Type B pancreatic cell (in vitro differentiated cells): ENCODE measurements at regions not wholly inside any gene's neighbourhood (a gene's known extent, or its start where the extent isn't known, plus 50 kb on each side); places are given as distances from the start of the nearest gene placed in this dataset.

ENCODE experiments used
- DNase-seq: peaks from one replicate; pipeline ENCODE4 v3.0.0; 2021; ENCODE audit warnings: mixed read lengths; ENCODE audit not compliant: unreplicated experiment; ENCODE audit errors: extremely low spot score
- H3K27ac Mint-ChIP-seq: 2 replicates; pipeline ENCODE4 v1.8.0; 2021; ENCODE audit warnings: mild to moderate bottlenecking, mixed read lengths
- H3K27me3 Mint-ChIP-seq: 2 replicates; pipeline ENCODE4 v1.8.0; 2021; ENCODE audit warnings: mixed read lengths
- H3K36me3 Mint-ChIP-seq: 2 replicates; pipeline ENCODE4 v1.8.0; 2021; ENCODE audit warnings: mixed read lengths
- H3K4me1 Mint-ChIP-seq: one replicate; pipeline ENCODE4 v1.8.0; 2021; ENCODE audit warnings: mixed read lengths; ENCODE audit not compliant: unreplicated experiment
- H3K4me3 Mint-ChIP-seq: 2 replicates; pipeline ENCODE4 v1.8.0; 2021; ENCODE audit warnings: mild to moderate bottlenecking, mixed read lengths
- H3K9me3 Mint-ChIP-seq: 2 replicates; pipeline ENCODE4 v1.8.0; 2021; ENCODE audit warnings: mixed read lengths
- TF ChIP-seq, protein P1 (sequence below): fragments of 200-600 bp; sonication (generic); conservative IDR thresholded peaks from 2 replicates; pipeline ENCODE4 v1.5.0; 2021; ENCODE audit warnings: antibody characterized with exemption, mild to moderate bottlenecking

DNA sequence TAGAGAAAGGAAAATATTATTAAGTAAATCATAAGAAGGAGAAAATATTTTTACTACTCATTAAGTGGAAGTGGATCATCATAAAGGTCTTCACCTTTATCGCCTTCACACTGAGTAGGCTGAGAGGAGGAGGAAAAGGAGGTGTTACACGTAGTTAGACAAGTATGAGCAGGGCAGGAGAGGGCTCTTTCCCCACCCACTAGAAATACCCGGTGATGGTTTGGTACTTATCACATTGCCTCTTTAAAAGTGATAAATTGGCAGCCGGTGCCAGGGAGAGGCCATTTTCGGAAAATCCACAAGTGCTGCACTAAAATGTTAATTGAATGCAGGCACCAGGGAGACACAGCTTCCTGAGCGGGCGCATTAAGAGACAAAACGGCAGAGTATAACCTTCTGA is 598.7 kb upstream of the SOX11 start:
- DNase-seq: no peak
- Mint-ChIP-seq H3K9me3 (no peaks in the 10 kb centered on the region), H3K36me3 (no peaks in the 10 kb centered on the region), H3K4me1 (peaks cover 4% of the 10 kb centered on the region), H3K4me3 (no peak overlapping the region), H3K27me3 (no peaks in the 10 kb centered on the region), H3K27ac (no peak overlapping the region)
- TF ChIP-seq, protein P1, sequence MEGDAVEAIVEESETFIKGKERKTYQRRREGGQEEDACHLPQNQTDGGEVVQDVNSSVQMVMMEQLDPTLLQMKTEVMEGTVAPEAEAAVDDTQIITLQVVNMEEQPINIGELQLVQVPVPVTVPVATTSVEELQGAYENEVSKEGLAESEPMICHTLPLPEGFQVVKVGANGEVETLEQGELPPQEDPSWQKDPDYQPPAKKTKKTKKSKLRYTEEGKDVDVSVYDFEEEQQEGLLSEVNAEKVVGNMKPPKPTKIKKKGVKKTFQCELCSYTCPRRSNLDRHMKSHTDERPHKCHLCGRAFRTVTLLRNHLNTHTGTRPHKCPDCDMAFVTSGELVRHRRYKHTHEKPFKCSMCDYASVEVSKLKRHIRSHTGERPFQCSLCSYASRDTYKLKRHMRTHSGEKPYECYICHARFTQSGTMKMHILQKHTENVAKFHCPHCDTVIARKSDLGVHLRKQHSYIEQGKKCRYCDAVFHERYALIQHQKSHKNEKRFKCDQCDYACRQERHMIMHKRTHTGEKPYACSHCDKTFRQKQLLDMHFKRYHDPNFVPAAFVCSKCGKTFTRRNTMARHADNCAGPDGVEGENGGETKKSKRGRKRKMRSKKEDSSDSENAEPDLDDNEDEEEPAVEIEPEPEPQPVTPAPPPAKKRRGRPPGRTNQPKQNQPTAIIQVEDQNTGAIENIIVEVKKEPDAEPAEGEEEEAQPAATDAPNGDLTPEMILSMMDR: no peak

DNA sequence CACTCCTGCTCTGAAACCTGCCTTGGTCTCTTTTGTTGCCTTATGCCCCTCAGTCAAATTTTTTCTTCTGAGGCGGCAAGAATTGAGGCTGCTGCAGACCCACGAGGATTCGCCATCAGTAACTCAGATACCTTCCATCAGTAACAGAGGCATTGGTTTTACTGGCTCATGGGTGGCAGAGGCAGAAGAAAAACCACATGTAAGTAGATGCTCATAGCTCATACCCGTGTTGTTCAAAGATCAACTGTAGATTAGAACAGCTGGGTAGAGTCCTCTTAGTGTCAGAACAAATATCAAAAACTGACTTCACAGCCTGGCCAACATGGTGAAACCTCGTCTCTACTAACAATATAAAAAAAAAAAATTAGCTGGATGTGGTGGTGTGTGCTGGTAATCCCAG is 598.0 kb upstream of the SOX11 start:
- no peaks in the 10 kb centered on the region for H3K36me3 Mint-ChIP-seq

DNA sequence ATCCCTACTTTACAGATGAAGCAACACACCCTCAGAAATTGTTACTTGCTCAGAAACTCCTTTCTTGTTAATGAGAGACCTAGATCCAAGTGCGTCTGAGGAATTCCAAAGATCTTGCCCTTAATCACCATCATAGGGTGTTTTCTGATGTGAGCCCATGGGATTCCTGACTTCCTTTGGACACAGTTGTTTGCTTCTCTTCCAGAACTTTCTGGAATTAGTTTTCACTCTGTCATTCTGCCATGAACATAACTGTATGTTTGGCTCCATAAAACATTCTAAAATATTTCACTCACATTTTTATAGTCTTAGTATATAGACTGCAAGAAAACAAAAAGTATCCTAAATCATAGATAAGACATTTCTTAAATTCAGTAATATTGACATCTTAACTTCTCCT is 593.9 kb upstream of the SOX11 start:
- H3K4me3 Mint-ChIP-seq: no peak overlapping the region
- TF ChIP-seq, protein P1: no peak
- DNase-seq: no peak
- H3K27me3 Mint-ChIP-seq: no peaks in the 10 kb centered on the region
- H3K9me3 Mint-ChIP-seq: no peaks in the 10 kb centered on the region
- peaks cover 4% of the 10 kb centered on the region for H3K4me1 Mint-ChIP-seq
- H3K27ac Mint-ChIP-seq: no peak overlapping the region
- H3K36me3 Mint-ChIP-seq: no peaks in the 10 kb centered on the region

More for the DNA sequence above, 598.0 kb upstream of the SOX11 start:
- H3K4me3 Mint-ChIP-seq: no peak overlapping the region
- no peak for DNase-seq
- H3K4me1 Mint-ChIP-seq: peaks cover 4% of the 10 kb centered on the region
- no peaks in the 10 kb centered on the region for H3K27me3 Mint-ChIP-seq
- H3K9me3 Mint-ChIP-seq: no peaks in the 10 kb centered on the region
- H3K27ac Mint-ChIP-seq: no peak overlapping the region
- TF ChIP-seq, protein P1: no peak

DNA sequence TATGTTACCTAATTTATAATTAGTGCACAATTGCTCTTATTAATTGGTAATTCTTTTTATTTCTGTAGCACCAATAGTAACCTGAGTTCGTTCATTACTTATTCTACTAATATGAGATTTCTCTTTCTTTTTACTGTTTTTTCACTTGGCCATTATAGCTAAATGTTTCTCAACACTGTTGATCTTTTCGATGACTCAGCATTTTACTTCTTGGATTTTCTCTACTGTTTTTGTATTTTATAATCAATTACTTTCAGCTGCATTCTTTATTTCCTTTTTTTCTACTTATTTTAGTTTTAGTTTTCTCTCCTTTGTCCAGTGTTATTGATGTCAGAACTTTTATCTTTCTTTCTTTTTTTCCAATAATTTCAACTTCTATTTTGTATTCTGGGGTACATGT is 589.4 kb upstream of the SOX11 start:
- no peak for DNase-seq
- Mint-ChIP-seq H3K27me3 (no peaks in the 10 kb centered on the region), H3K9me3 (no peaks in the 10 kb centered on the region), H3K4me1 (peaks cover under 1% of the 10 kb centered on the region), H3K4me3 (no peak overlapping the region), H3K27ac (no peak overlapping the region), H3K36me3 (no peaks in the 10 kb centered on the region)
- TF ChIP-seq, protein P1: no peak

DNA sequence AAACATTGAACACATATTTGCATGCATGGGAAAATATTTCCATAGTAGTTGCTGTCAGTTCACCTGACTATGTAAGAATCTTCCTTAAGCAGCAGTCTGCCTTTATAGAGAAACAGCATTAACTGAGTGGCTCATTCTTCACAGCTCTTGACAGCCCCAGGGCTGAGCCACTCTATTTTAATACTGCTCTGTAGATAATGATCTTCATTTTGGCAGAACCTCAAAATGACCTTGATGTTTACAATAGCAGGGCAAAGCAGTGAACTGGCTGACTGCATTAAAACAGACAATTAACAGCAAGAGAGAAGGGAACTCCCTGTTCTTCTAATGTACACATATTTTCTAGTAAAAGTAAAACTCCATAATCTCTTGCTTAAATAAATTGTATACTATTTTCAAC is 580.6 kb upstream of the SOX11 start:
- Mint-ChIP-seq H3K4me3 (peak overlapping the region; percentile 9), H3K27ac (no peak overlapping the region), H3K36me3 (peaks cover 9% of the 10 kb centered on the region), H3K27me3 (no peaks in the 10 kb centered on the region), H3K4me1 (peaks cover 6% of the 10 kb centered on the region), H3K9me3 (peaks cover 16% of the 10 kb centered on the region)
- TF ChIP-seq, protein P1: no peak
- no peak for DNase-seq

DNA sequence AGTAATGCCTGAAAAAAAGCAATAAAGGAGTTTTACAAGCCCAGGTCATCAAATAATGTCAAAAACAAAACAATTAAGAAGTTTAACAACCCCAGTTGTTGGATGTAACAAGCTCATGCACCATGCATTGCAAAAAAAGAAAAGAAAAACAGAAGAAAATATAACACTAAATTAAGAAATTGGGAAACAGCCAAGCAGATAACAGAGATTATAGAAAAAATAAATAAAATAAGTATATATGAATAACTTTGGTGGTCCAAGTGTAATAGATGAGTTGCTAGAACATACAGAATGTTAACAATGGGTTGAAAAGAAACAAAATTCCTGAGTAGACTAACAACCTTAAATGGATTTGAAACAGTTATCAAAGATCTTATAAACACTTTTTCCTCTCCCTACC is 573.1 kb upstream of the SOX11 start:
- no peak overlapping the region for H3K27ac Mint-ChIP-seq
- TF ChIP-seq, protein P1: no peak
- no peaks in the 10 kb centered on the region for H3K36me3 Mint-ChIP-seq

More for the DNA sequence above, 573.1 kb upstream of the SOX11 start:
- Mint-ChIP-seq H3K9me3 (peaks cover 9% of the 10 kb centered on the region), H3K27me3 (peaks cover 4% of the 10 kb centered on the region), H3K4me1 (peaks cover 11% of the 10 kb centered on the region), H3K4me3 (no peak overlapping the region)
- no peak for DNase-seq
